Stimulated activated memory B cell treated with anti-CD40 and anti-IgM and Interleukin-4, amounts not matched to agents 10 μg/mL and 1 μg/mL and 100 μg/mL, for 72 hours (primary cell): ENCODE measurements at regions not wholly inside any gene's neighbourhood (a gene's known extent, or its start where the extent isn't known, plus 50 kb on each side); places are given as distances from the start of the nearest gene placed in this dataset.
"Not testable (repeated sequence)": the region's sequence is repeated elsewhere in the genome, so short reads cannot be mapped to it uniquely, and the experiment has no call there.

ENCODE experiments used
- ATAC-seq: fragments of 150-1000 bp; cut with Tn5 transposase; 2 replicates; pipeline ENCODE4 v1.10.0; 2021
- H3K27ac Mint-ChIP-seq: one replicate; pipeline ENCODE4 v1.8.0; 2022; ENCODE audit warnings: mild to moderate bottlenecking, mixed read lengths
- H3K27me3 Mint-ChIP-seq: one replicate; pipeline ENCODE4 v1.8.0; 2022; ENCODE audit warnings: mixed read lengths
- H3K36me3 Mint-ChIP-seq: one replicate; pipeline ENCODE4 v1.8.0; 2022; ENCODE audit warnings: mixed read lengths
- H3K4me1 Mint-ChIP-seq: one replicate; pipeline ENCODE4 v1.8.0; 2022; ENCODE audit warnings: mixed read lengths
- H3K4me3 Mint-ChIP-seq: one replicate; pipeline ENCODE4 v1.8.0; 2022; ENCODE audit warnings: mild to moderate bottlenecking, moderate library complexity, mixed read lengths
- H3K9me3 Mint-ChIP-seq: one replicate; pipeline ENCODE4 v1.8.0; 2022; ENCODE audit warnings: mixed read lengths

DNA sequence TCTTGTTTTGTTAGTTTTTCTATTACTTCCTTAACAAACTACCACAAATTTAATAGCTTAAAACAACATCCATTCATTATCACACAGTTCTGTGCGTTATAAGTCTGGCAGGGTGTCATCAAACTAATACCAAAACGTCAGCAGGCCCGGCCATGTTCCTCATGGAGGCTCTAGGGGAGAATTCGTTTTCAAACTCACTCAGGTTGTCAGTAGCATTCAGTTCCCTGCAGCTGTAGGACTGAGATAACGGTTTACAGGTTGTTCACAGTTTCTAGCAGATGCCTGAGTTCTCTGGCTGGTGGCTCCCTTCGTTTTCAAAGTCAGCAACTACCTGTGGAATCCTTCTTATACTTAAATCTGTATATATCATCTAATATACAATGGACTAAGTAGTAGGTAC, 72.5 kb upstream of the PRSS16 start:
- ATAC-seq = no peak
- Mint-ChIP-seq H3K4me1 (peaks cover 11% of the 10 kb centered on the region), H3K27ac (no peak overlapping the region), H3K4me3 (no peak overlapping the region), H3K36me3 (no peaks in the 10 kb centered on the region), H3K9me3 (peaks cover 3% of the 10 kb centered on the region), H3K27me3 (no peaks in the 10 kb centered on the region)

- Mint-ChIP-seq H3K4me3 (peak overlapping the region; percentile 97), H3K27ac (no peak overlapping the region), H3K4me1 (peaks cover 11% of the 10 kb centered on the region), H3K27me3 (no peaks in the 10 kb centered on the region), H3K9me3 (peaks cover 5% of the 10 kb centered on the region), H3K36me3 (no peaks in the 10 kb centered on the region)
- no peak for ATAC-seq
Measured at GRCh38 chr6:27176096-27176495, 71.4 kb upstream of the PRSS16 start.

GRCh38 chr6:27176523-27177484, 70.7 kb upstream of the PRSS16 start:
- Mint-ChIP-seq H3K27ac (peak overlapping the region; percentile 87), H3K36me3 (no peaks in the 10 kb centered on the region), H3K4me3 (peak overlapping the region; percentile 97), H3K4me1 (peaks cover 11% of the 10 kb centered on the region), H3K27me3 (no peaks in the 10 kb centered on the region), H3K9me3 (peaks cover 5% of the 10 kb centered on the region)
- peak; percentile 62 for ATAC-seq

GRCh38 chr6:27177485-27178406, 69.8 kb upstream of the PRSS16 start:
- H3K4me1 Mint-ChIP-seq = peaks cover 11% of the 10 kb centered on the region
- peak; percentile 89 for ATAC-seq
- no peaks in the 10 kb centered on the region for H3K27me3 Mint-ChIP-seq
- H3K36me3 Mint-ChIP-seq = no peaks in the 10 kb centered on the region
- H3K4me3 Mint-ChIP-seq = peak overlapping the region; percentile 97
- peaks cover 5% of the 10 kb centered on the region for H3K9me3 Mint-ChIP-seq
- peak overlapping the region; percentile 87 for H3K27ac Mint-ChIP-seq

GRCh38 chr6:27178407-27178730, 69.1 kb upstream of the PRSS16 start:
- ATAC-seq = no peak
- H3K4me1 Mint-ChIP-seq = peaks cover 11% of the 10 kb centered on the region

GRCh38 chr6:27178860-27179259, 68.6 kb upstream of the PRSS16 start:
- peaks cover 11% of the 10 kb centered on the region for H3K4me1 Mint-ChIP-seq
- no peak for ATAC-seq
- no peak overlapping the region for H3K4me3 Mint-ChIP-seq
- H3K9me3 Mint-ChIP-seq = peaks cover 5% of the 10 kb centered on the region
- H3K36me3 Mint-ChIP-seq = no peaks in the 10 kb centered on the region
- no peak overlapping the region for H3K27ac Mint-ChIP-seq
- no peaks in the 10 kb centered on the region for H3K27me3 Mint-ChIP-seq

More at GRCh38 chr6:27178407-27178730, 69.1 kb upstream of the PRSS16 start:
- Mint-ChIP-seq H3K9me3 (peaks cover 5% of the 10 kb centered on the region), H3K27me3 (no peaks in the 10 kb centered on the region), H3K27ac (peak overlapping the region; percentile 87), H3K36me3 (no peaks in the 10 kb centered on the region), H3K4me3 (peak overlapping the region; percentile 97)

GRCh38 chr6:27183060-27183832, 64.3 kb upstream of the PRSS16 start:
- Mint-ChIP-seq H3K27me3 (no peaks in the 10 kb centered on the region), H3K4me1 (peaks cover 11% of the 10 kb centered on the region), H3K36me3 (no peaks in the 10 kb centered on the region), H3K9me3 (peaks cover 5% of the 10 kb centered on the region), H3K27ac (no peak overlapping the region), H3K4me3 (no peak overlapping the region)
- no peak for ATAC-seq

GRCh38 chr6:27187231-27188060, 60.1 kb upstream of the PRSS16 start:
- peaks cover 10% of the 10 kb centered on the region for H3K4me1 Mint-ChIP-seq
- H3K36me3 Mint-ChIP-seq = no peaks in the 10 kb centered on the region
- peak overlapping the region; percentile 92 for H3K4me3 Mint-ChIP-seq
- H3K27me3 Mint-ChIP-seq = no peaks in the 10 kb centered on the region
- ATAC-seq = no peak
- H3K9me3 Mint-ChIP-seq = no peaks in the 10 kb centered on the region
- H3K27ac Mint-ChIP-seq = peak overlapping the region; percentile 70

DNA sequence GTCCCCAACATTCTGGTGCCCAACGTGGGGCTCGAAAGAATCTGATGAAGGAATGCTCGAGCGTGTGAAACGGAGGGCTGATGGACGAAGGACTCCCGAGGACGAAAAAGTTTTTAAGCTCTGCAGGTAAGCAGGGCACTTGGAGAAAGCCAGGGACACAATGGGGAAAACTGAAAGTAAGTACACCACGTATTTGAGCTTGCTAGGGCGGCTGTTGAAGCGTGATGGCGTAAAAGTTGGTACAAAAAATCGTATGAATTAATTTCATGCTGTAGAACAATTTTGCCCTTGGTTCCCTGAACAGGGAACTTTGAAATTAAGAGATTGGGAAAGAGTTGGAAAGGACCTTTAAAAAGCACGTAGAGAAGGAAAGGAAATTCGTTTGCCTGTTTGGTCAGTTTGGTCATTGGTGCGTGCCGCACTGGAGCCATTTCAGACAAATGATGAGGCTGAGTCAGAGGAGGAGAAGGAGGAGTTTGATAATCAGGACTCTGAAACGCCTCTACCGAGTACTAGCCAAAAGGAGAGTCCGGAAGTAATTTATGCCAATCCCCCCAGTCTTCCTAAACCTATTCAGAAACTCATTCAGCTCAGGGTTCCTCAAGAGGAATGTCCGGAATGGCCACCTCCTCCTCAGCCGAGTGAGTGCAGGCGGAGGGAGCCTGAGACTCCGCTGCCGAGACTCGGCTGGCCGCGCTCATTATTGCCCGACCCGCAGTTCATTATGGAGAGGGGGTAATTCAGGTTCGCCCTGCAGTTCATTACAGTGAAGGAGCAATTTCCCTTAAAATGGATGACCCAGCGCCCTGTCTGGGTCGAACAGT, 59.2 kb upstream of the PRSS16 start:
- no peaks in the 10 kb centered on the region for H3K9me3 Mint-ChIP-seq
- H3K4me1 Mint-ChIP-seq = peaks cover 10% of the 10 kb centered on the region
- peak; percentile 90 for ATAC-seq
- peak overlapping the region; percentile 92 for H3K4me3 Mint-ChIP-seq
- H3K27me3 Mint-ChIP-seq = no peaks in the 10 kb centered on the region
- peak overlapping the region; percentile 70 for H3K27ac Mint-ChIP-seq
- no peaks in the 10 kb centered on the region for H3K36me3 Mint-ChIP-seq

- peak overlapping the region; percentile 70 for H3K27ac Mint-ChIP-seq
- peak; percentile 91 for ATAC-seq
- H3K9me3 Mint-ChIP-seq = no peaks in the 10 kb centered on the region
- H3K27me3 Mint-ChIP-seq = no peaks in the 10 kb centered on the region
- peak overlapping the region; percentile 92 for H3K4me3 Mint-ChIP-seq
- no peaks in the 10 kb centered on the region for H3K36me3 Mint-ChIP-seq
- H3K4me1 Mint-ChIP-seq = peaks cover 10% of the 10 kb centered on the region
Measured at GRCh38 chr6:27188885-27189418, 58.5 kb upstream of the PRSS16 start.

DNA sequence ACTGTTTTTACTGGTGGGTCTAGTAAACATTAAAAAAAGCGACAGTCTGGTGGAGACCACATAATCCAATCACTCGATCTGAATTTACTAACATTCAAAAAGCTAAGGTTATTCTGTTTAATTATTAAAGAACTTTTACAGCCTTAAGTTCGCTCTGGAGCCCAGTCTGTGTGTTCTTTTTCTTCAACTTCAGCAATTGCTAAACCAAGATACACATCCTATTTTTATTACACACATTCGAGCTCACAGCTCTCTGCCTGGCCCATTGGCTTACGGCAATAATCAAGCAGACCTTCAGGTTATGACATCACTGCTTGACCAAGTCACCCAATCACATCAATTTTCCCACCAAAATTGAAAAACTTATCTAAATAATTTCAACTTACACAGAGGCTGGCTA, 57.4 kb upstream of the PRSS16 start:
- Mint-ChIP-seq H3K4me3 (no peak overlapping the region), H3K9me3 (no peaks in the 10 kb centered on the region), H3K27me3 (no peaks in the 10 kb centered on the region), H3K27ac (no peak overlapping the region), H3K36me3 (no peaks in the 10 kb centered on the region), H3K4me1 (peaks cover 10% of the 10 kb centered on the region)
- ATAC-seq = no peak

DNA sequence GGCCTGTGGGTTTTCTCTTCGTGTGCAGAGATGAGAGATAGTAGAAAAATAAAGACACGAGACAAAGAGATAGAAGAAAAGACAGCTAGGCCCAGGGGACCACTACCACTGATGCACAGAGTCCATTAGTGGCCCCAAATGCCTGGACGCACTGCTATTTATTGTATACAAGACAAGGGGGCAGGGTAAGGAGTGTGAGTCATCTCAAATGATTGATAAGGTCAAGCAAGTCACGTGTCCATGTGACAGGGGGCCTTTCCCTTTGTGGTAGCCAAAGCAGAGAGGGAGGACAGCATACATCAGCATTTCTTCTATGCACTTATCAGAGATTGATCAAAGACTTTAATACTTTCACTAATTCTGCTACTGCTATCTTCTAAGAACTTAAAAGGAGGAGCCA, 53.0 kb upstream of the PRSS16 start:
- not testable (repeated sequence) for H3K27ac Mint-ChIP-seq

GRCh38 chr6:27195547-27195946, 52.0 kb upstream of the PRSS16 start:
- peaks cover 16% of the 10 kb centered on the region for H3K27me3 Mint-ChIP-seq
- not testable (repeated sequence) for H3K36me3 Mint-ChIP-seq, H3K4me1 Mint-ChIP-seq, H3K4me3 Mint-ChIP-seq, H3K27ac Mint-ChIP-seq, H3K9me3 Mint-ChIP-seq, ATAC-seq

More for the DNA sequence above, 53.0 kb upstream of the PRSS16 start:
- H3K4me3 Mint-ChIP-seq, ATAC-seq, H3K9me3 Mint-ChIP-seq, H3K4me1 Mint-ChIP-seq, H3K36me3 Mint-ChIP-seq: not testable (repeated sequence)
- peaks cover 11% of the 10 kb centered on the region for H3K27me3 Mint-ChIP-seq
